Medulla oblongata (tissue), 1 donor: ENCODE measurements at regions not wholly inside any gene's neighbourhood (a gene's known extent, or its start where the extent isn't known, plus 50 kb on each side); places are given as distances from the start of the nearest gene placed in this dataset.

ENCODE experiments used
- DNase-seq: peaks from one replicate; pipeline ENCODE4 v3.0.0-alpha.2; 2015; ENCODE audit errors: extremely low spot score

DNA sequence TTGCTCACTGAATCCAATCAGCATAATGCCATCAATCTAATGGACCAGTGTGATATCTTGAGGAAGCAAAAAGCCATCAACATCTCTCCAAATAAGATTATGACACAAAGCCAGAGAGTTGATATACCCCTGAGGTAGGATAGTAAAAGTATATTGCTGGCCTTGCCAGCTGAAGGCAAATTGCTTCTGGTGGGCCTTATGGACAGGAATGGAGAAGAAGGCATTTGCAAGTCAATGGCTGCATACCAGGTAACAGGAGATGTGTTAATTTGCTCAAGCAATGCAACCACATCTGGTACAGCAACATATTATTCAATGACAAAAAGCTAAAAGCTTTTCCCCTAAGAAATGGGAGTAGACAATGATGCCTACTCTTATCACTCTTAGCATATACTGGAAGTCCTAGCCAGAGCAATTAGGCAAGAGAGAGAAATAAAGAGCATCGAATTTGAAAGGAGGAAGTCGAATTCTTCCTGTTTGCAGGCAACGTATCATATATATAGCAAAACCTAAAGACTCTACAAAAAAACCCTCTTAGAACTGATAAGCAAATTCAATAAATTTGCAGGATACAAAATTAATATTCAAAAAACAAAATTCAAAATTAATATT, 216.1 kb upstream of the RASA1 start:
- no peak for DNase-seq

DNA sequence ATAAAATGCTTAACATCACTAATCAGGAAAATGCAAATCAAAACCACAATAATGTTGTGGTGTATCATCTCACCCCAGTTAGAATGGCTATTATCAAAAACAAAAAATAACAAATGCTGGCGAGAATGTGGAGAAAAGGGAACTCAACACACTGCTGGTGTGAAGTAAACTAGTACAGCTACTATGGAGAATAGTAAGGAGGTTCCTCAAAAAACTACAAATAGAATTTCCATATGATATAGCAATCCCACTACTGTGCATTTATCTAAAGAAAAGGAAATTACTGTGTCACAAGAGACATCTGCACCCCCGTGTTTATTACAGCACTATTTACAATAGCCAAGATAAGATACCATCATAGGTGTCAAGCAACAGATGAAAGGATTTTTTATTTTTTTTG, 214.5 kb upstream of the RASA1 start:
- DNase-seq = no peak

DNA sequence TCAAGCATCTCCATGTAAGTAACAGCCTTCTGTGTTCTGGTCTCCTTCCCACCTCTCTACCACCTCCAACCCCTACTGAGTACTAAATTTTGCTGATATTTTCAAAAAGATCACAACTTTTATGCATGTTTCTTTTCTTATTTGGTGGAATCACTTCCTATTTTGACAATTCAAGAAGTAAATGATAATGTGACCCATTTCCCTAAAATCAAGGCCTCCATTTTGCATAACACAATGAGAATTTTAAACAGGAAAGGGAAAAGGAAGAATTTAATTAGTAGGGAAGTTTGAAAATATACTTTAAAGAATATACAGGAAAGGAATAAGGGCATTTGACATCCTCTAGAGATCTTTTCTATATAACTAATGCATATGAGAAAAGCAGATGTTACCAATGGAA, 212.9 kb upstream of the RASA1 start:
- DNase-seq = no peak

DNA sequence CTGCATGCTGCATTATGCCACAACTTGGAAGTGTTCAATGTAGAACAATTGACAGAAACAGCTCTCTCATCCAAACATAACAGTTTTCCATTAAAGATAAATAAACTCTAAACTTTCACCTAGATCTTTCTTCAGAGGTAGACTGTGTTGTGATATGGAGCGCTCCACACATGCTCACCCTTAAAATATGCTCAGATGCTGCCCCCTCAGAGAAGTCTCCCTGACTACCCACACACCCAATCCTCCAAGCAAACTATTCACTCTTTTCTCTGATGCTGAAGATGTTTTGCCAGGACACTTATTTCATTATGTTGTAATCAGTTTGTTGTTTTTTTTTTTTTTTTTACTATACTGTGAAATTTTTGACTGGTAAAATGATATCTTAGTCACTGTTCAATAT, 206.6 kb upstream of the RASA1 start:
- no peak for DNase-seq

DNA sequence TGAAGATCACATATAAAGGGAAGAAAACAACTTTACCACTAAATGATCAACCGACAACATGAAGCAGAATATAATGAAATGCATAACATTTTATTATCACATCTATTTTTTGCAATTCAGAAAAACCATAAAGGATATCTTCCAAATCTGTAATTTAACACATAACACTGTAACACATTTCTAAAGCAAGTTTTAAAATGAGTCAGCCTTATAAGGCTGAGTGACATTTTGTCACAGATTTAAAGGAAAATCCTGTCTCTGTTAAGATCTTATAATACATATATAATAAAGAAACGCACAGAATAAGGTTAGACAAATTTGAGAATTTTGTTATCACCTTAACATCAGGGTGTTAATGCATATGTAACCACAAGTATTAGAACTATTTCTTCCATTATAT, 198.4 kb upstream of the RASA1 start:
- no peak for DNase-seq

DNA sequence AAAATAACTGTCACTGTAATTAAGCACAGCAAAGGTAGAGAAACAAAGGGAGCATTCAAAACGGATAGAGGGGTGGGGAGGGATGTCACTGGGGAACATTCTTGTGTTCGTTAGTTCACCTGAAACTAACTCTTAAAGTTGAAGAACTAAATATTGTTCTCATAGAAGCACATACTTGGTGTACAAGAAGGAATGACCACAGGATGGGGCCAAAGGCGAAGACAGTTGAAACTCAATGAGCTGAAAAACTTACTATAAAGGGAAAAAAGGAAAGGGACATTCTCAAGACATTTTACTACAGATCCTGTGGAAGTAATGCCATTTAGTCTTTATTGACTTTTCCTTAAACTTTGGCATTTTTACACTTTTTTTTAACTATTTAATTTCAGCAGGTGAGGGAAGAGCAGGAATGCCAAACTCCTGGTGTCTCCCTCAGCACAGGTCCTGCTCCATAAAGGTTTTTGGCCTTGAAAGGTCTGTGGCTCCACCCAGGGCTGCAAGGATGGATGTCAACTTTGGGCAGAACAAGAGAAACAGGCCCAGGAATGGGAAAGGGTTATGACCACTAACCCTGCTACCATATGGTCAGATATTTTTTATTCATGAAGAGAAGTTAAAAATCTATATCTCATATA, 197.6 kb upstream of the RASA1 start:
- DNase-seq = peak; percentile 64

DNA sequence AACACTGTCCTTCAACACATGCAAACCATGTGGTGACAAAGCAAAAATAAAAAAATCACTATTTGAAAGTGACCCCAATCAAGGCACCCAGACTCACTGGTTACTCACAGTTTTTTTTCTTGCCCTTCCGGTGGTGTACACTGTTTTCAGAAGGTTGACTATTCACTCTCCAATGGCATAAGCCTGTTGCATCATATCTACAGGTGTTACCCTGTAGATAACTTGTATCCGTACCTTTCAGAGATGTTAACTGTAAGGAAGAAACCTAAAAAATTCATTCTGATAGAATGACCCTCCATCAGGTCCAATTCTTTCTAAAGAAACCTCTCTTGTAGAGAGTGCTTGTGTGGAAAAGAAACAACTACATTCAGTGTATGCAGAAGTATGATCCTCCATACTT, 193.6 kb upstream of the RASA1 start:
- no peak for DNase-seq

DNA sequence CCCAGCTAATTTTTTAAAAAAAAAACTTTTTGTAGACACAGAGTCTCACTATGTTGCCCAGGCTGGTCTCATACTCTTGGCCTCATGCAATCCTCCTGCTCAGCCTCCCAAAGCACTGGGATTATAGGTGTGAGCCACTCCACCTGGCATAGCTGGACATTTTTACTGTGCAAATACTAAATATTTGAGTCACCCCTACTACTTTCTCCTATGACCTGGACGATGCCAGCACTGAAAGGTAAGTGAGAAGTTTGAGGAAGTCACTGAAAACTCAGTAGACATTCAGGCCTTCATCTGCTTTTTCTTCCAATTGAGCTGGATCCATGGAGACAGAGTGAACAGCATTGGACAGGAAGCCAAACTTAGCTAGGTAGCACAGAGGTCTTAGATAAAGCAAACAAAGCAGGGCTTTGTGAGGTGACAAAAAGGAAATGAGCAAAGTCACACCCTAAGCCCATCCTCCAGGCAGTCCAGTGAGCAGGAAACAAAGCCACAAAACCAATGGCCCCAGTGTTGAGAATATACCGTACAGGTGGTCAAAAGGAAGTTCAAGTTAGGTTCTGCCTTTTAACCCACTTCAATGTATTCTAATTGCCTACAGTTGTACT, 192.6 kb upstream of the RASA1 start:
- no peak for DNase-seq

DNA sequence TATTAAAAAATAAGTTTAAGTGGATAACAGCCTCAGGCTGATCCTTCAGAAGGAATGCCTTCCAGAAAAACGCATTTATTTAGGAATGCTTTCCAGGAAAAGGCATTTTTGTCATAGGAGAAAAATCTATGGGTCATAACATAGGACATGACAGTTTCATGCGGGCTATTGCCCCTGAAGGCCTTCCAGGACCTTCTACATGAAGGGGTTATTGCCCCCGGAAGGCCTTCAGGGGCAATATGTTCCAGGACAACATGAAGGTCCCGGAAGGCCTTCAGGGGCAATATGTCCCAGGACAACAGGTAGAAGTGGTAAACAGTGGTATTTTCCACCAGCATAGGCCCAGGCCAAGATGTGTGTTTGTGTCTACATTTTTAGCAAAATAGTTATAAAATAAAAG, 191.3 kb upstream of the RASA1 start:
- no peak for DNase-seq

DNA sequence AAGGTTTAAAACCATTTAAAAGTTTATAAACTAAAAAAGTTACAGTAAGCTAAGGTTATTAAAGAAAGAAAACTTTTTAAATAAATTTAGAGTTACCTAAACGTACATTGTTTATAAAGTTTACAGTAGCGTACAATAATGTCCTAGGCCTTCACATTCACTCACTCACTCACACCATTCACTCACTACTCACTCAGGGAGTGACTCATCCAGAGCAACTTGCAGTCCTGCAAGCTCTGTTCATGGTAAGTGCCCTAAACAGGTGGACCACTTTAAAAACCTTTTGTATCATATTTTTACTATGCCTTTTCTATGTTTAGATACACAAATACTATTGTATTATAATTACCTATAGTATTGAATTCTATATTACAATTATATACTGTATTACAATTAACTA, 190.8 kb upstream of the RASA1 start:
- DNase-seq = no peak

DNA sequence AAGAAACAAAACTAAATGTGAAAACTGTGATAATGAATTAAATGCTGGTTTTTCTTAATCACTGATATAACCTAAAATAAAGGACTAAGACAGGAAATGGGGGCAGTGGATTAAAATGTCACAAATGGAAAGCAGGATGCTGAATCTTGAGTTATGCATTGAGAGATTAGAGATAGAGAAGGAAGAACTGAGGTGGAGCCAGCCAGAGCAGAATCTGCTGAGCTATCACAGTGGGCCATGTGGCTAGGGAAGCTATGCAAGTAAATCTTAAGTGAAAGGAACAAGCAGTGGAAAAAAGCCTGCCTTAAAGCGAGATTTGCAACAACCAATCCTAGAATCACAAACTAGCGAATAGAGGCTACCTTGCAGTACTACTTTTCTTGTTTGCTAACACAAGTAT, 188.5 kb upstream of the RASA1 start:
- DNase-seq = peak; percentile 60

DNA sequence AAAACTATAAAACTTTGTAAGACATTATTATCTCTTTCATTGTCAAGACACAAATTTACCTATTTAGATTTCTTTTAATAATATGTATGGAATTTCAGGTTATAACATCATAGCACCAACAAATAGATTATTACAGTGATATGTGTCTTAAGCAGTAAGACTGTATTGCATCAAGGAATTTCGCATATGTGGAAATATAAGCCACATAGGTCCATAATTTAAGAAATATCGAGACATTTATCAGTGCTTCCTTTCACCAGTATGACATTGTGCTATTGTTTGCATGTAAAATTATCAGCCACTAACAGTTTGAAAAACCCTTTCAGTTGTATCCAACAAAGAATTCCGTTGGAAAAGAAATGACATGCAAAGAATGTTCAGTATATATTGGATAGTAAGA, 186.7 kb upstream of the RASA1 start:
- peak; percentile 9 for DNase-seq

DNA sequence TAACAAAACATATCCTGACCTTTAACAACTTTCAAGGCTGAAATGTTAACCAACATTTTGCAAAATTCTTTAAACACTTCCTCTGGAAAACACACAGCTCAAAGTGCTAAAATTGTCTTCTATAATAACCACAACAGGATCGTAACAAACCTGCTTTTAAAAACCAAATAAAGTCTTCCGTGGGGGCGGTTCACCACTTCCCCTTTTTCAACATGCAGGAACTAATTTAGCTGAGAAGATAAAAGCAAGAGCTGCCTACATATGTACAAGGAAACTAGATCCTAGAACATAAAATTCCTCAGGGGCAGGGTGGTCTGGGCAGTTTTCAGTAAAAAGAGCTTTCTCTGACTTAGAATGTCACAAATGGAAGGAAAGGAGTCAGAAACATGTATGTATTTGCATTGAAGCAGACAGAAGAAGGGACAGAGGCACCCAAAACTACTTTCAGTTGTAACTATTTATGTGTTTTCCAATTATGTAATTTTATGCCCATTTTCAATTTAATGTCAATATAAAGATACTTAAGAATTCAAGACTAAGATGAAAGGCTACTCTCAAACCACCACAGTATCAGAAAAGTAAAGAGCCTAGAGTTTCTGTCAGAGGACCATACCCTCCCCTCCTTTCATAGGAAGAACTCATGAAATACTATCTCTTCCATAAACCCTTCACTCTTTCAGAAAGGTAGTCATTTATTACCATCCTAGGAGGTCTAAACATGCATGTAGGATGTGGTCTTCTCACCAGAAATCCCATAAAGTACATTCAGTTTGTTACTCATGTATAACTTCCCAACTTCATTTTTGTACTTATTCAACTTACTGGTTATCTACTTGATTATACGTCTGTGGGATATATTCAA, 185.9 kb upstream of the RASA1 start:
- DNase-seq = peak; percentile 67

DNA sequence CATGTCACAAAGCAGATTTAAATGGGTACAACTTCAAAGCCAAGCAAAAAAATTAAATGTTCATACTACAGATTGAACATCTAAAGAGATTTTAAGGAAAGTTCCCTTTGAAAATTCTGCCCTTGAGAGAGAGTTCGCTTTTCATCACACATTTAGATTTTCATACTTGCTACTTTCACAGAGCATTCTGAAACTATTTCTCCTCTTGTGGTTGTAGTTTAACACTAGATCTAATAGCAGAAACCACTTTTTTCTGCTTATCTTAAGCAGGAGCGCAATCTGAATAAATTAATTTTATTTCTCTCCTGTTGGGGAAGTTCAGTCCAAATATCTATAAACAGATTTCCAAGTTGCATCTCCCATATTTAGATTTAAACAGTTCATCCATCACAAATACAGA, 173.3 kb upstream of the RASA1 start:
- no peak for DNase-seq

DNA sequence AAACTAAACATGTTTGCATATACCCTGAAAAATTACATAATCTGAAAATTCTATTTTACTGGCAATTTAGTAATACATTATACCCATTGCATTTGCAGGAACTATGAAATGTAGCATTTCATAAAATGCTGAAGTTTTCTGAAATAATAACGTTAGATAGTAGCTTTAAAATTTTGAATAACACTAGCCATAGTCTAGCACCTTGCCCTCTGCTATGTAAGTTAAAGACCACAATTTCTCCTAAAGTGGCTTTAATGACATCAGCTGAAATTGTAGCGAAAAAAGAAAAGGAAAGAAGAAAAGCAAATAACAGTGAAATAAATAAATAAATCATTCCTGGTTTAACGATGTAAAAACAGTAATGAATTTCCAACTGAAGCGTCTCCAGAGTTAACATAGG, 172.8 kb upstream of the RASA1 start:
- DNase-seq = no peak

DNA sequence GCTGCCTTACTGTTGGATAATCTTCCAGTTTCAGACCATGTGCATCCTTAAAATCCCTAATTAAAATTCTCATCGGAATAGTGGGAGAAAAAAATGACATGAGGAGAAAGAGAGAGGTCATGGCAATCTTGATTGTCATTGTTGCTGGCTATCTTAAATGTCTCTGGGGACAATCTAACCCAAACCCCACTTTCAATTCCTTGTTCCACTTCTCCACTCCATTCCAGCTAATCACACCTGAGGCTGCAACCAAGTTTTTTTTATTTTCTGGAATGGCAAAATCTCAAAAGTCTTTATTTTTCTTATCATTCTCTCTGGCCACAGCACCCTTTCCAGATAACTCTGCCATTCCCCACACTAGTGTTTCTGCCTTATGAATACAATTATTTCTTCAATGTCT, 171.9 kb upstream of the RASA1 start:
- DNase-seq = no peak

DNA sequence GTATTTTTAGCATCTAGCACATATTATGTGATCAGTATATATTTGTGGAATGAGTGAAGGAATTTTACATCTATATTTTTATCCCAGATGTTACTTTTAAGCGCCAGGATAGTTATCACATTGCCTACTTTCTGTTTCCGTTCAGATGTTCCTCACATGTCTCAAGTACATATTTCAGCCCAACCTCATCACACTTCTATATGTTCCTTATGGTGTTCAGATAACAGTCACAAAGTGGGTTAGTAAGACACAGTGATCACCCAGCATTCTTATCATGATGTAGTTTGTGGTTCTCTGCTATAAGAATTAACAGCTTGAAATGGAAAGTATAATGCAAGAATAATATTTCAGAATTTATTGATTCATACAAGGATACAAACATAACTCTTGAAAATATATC, 170.0 kb upstream of the RASA1 start:
- no peak for DNase-seq

DNA sequence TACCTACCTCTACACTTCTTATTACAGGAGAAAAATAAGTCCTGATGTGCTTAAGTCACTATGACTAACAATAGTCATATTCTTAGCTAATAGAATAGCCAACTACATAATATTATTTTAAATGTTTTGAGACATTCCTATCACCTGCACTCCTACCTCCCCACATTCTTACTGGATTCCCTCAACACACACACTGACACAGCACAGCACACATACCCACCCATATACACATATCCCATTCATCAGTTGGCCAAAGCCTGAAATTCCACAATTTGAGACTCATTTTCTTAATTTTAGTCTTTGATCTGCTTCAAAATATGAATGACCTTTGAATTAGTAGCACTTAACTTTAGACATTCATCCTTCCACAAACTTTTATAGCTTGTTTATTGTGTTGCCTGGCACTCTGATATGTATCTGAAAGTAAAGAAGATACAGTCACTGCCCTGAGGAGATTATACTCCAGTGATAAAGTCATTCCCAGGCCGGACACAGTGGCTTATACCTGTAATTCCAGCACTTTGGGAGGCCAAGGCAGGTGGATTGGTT, 168.3 kb upstream of the RASA1 start:
- no peak for DNase-seq

DNA sequence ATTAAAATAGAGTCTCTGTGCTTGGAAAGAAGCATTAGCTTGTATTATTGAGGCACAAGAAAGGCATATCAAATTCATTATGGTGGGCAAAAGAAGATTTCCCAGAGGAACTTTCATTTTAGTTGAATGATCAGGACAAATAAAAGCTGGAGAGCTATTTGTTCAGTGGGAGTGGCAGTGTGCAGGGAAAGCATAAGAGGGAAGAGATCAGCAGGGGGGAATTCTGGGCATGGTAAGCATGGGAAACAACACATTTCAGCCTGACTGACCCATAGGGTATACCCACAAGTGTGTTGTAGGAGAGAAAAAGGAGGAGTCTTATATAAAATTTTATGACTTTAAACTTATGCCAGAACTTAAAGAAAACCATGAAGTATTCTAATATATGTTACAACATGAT, 167.7 kb upstream of the RASA1 start:
- DNase-seq = no peak

DNA sequence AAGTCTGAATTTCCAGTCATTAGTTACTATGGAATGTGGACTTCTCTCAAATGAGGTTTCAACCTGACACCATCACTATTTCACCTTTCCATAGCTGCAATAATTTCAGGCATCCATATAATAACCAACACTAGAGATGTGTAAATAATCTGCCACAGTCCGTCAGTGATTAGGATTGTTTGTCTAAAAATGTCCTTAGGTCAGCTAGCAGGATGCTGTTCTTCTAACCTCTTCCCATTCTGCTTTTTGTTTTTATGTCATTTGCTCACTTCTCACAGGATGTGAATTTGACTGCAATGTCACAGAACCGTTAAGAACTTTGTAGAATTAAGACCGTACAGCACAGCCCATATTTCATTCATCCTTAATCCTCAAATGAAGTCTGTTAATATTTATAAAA, 166.4 kb upstream of the RASA1 start:
- no peak for DNase-seq

DNA sequence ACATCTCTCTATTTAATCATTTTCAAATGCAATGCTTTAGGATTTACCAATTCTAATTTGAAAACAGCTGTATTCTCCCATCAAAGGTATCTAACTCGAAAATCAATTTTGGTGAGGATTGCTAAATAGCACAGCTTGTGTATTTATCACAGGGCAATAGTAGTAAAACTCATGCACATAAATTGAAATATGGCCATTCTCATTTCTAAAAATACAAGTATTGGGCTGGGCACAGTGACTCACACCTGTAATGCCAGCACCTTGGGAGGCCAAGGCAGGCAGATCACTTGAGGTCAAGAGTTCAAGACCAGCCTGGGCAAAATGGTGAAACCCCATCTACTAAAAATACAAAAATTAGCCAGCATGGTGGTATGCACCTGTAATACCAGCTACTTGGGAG, 164.8 kb upstream of the RASA1 start:
- DNase-seq = no peak

DNA sequence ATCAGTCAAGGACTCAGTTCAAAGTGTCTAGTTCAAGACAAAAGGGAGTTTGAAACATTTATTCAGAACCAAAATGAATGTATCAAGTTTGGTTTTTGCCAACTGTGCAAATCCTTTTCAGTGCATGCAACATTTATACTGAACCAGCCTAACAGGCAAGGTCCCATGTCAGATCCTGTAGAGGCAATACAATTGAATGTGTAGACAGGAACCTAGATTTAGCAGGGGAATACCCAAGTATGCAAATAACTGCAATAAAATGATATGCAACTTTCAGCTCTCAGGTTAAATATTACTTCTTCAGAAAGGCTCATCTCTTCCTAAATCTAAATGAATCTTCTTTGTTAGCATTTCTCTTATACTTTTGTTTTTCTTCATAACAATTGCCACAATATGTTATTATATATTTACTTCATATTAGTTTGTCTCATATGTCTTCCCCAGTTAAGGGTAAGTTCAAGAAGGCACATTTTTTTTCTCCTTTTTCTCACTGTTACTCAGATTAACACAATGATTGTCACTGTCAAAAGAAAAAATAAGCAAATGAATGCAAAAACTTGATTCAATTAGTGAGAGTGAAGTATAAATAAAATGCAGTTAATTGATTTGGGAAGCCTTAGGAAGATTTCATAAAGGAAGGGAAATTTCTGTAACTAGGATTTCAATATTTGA, 163.9 kb upstream of the RASA1 start:
- DNase-seq = no peak
